ENCODE measurements at regions not wholly inside any gene's neighbourhood (a gene's known extent, or its start where the extent isn't known, plus 50 kb on each side); places are given as distances from the start of the nearest gene placed in this dataset.
"Not testable (repeated sequence)": the region's sequence is repeated elsewhere in the genome, so short reads cannot be mapped to it uniquely, and the experiment has no call there.

DNA sequence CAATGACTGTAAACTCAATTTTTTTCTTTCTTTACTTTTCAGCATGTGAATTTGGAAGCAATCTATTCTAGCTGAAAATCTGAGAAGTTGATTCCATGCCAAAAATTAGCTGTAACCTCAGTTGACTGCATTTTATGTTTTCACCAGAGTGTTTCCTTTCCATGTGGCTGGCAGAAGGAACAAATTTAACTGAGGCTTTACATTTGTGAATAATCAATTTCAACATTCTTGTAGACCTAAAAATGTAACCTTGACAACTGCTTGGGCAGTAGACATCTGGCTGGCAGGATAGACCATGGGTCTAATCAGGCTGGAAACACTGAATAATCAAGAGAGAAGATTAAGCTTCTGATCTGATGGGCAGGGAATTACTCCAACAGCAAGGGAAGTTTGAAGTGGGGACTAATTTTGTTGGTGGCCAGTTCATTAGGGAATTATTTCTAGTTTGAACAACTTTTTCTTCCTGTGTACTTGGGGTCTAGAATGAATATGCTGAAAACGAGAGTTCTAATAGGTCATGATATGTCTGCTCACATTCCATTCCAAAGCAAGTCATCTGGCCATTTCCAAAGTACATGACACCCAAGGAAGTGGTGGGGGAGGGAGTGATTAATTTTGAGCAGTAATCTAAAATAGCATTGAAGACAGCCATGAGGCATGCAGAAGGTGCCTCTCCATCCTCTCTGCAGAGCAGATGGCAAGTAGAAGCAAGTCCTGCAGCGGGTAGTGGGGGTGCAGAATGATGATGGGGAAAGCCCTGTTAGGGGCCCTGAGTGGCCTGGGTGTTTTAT, 68.2 kb downstream of the ATP23 start:
- DNase-seq (ENCODE audit: low spot score): no peak

DNA sequence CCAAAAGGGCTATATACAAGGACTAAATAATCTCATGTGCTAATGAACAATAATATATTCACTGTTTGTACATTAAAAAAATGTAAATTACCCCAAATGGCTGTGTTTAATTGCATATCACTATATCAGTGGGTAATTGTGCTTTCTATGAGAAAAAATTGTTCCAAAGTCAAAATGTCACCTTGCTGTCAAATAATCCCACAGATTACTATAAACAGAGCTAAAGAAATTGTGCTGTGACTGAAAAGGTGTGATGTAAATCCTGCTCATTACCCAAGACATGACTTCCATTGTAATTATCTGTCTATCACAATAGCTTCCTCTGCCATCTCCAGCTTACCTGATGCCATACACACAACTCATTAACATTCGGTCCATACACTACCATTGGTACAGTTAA, 70.3 kb downstream of the ATP23 start:
- no peak for DNase-seq (ENCODE audit: low spot score)

DNA sequence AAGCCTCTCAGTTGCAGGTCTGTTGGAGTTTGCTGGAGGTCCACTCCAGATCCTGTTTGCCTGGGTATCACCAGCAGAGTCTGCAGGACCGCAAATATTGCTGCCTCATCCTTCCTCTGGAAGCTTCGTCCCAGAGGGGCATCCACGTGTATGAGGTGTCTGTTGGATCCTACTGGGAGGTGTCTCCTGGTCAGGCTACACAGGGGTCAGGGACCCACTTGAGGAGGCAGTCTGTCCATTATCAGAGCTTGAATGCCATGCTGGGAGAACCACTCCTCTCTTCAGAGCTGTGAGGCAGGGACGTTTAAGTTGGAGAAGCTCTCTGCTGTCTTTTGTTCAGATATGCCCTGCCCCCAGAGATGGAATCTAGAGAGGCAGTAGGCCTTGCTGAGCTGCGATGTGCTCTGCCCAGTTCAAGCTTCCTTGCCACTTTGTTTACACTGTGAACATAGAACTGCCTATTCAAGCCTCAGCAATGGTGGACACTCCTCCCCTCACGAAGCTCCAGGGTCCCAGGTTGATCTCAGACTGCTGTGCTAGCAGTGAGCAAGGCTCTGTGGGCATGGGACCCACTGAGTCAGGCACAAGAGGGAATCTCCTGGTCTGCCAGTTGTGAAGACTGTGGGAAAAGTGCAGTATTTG, 81.1 kb downstream of the ATP23 start:
- DNase-seq (ENCODE audit: low spot score): not testable (repeated sequence)

DNA sequence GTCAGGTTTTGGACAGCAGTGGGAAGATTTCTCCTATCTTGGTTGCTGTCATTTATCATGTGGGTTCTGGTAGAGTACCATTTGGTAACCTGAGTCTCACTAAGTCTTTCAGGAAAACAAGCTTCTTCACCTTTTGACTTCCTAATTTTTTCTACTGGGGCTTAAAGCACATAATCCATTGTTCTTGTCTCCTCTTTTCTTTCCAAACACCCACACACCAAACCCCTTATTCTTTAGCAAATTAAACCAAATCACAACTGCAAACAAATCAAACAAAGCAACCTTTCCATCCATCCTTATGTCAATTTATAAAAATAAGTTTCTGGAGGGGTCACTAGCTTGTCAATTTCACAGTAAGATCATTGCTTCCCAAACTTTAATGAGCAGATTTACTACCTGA, 84.1 kb downstream of the ATP23 start:
- DNase-seq (ENCODE audit: low spot score): no peak

DNA sequence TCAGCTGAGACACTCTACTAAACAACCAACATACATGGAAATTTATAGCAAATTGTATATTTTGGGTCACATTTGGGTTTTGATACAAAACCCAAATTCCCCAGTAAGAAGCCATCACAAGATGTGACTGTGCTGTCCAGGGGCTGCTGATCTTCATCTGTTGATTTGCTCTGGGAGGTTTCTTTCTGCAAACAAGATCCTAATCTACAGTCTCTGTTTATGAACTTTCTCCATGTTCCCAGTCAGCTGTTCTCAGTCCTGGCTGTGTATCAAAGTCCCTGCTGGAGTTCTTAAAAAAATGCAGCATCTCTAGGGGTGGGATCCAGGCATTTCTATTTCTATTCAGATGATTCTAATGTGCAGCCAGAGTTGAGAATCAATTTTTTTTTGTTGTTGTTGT, 85.1 kb downstream of the ATP23 start:
- DNase-seq (ENCODE audit: low spot score): no peak

DNA sequence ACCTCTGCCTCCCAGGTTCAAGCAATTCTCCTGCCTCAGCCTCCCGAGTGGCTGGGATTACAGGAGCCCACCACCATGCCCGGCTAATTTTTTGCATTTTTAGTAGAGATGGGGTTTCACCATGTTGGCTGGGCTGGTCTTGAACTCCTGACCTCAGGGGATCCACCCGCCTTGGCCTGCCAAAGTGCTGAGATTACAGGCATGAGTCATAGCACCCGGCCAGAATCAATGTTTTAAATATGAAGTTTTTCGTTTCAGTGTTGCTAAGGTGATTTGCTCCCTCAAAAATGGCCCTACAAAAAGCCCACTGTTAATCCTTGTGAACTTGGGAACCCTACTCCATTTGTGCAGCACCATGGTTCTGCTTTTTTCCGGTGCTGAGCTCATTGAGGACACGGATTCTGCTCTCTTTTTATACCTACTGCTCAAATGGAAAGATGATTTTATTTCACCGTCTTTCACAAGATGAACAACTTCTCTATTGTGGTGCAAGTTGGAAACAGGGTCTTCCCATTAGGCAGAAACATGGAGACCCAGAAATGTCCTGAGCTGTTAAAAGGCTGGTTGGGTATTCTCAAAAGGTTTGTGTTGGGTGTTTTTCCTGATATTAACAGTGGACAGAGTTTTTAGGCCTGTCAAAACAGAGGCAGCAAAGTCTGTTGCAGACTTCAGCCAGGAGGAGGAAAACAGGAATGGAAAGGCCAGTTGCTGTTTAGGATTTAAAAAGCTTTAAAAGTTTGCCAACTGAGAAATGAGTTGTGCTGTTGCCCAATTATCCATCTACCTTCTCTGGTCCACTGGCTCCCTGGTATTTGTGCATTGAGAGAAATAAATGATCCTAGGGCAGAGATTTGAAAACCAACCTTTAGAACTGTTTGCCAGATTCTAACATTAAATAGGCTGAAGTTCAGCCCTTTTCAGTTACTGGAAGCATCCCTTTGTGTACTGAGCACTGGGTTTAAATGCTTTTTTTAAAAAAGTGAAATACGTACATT, 85.8 kb downstream of the ATP23 start:
- peak; percentile 67 for DNase-seq (ENCODE audit: low spot score)

DNA sequence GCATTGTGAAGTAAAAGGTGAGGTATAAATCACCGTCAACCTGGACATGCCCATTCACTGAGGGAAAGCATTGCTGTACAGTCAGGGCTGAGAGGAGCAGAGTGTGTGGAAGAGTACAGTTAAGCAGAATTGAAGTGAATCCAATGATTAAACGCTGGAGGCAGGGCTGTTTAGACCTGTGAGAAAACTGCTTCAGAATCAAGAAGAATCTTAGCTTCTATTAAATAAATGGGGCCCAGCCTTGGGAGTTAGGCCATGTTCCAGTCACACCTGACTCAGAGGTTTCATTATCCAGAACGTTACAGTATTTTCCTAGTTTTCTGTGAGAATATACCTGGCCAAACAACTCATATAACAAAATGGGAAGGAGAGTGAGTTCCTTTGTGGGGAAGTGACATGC, 86.9 kb downstream of the ATP23 start:
- peak; percentile 38 for DNase-seq (ENCODE audit: low spot score)

DNA sequence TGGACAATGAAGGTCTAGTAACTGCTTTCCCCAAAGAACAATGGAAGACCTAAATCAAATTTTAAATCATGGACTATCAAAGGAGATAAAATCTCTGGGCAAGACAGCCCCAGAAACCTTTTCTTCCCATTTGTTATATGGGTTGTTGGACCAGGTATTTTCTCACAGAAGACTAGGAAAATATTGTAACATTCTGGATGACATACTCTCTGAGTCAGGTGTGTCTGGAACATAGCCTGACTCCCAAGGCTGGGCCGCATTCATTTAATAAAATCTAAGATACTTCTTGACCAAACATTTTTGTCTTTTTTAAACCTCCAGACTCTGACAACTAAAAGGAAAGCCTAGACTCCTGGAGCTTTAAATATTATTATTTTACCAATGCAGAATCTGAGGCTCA, 87.9 kb downstream of the ATP23 start:
- DNase-seq (ENCODE audit: low spot score): no peak

DNA sequence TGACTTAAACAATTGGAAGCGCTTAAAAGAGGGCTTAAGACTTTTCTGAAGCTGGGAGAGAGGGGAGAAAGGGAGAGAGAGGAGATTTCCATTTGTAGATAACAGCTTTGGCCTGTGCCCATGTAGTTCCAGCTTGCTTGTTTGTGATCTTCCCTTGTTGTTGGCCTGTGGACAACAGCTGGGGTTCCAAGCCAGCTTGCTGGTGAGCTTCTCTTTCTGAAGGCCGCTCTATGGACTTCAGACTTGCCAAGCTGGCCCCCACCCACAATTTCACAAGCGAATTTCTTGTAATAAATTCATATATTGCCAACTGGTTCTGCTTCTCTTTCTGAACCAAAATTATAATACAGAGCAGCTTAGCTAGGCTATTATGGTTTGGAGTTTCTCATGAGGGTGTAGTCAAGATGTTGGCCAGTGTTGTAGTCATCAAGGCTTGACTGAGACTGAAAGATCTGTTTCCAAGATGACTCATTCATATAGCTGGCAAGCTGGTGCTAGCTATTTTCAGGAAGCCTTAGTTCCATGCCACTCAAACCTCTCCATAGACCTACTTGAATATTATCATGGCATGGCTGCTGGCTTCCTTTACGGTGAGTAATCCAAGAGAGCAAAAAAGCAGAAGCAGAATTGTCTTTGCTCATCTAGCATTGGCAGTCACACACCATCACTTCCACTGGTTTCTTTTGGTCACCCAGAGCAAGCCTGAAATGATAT, 89.4 kb downstream of the ATP23 start:
- peak; percentile 91 for DNase-seq (ENCODE audit: low spot score)

DNA sequence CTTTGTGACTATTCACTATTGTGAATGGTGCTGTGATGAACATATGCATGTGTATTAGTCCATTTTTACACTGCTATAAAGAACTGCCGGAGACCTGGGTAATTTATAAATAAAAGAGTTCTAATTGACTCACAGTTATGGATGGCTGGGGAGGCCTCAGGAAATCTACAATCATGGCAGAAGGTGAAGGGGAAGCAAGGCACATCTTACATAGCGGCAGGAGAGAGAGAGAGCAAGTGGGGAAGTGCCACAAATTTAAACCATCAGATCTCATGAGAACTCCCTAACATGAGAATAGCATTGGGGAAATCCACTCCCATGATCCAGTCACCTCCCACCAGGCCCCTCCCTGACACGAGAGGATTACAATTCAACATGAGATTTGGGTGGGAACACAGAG, 90.8 kb downstream of the ATP23 start:
- DNase-seq (ENCODE audit: low spot score): no peak

DNA sequence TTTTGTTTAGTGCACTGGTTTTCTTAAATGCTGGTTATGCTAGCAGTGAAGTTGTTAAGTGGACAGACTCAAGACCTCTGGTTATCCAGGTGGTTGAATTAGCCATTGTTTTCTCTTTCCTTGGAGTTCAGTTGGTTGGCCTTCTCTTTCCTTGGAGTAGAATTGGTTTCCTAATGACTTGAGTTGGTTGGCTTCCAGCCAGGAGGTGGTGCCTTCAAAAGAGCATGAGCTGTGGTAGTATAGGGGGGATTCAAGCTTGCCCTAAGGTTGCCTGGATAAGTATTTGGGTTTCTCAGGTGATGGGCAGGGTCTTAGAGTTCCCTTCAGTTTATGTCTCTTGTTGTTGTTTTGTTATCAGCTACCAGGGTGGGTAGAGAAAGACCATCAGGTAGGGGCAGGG, 92.5 kb downstream of the ATP23 start:
- DNase-seq (ENCODE audit: low spot score): no peak

DNA sequence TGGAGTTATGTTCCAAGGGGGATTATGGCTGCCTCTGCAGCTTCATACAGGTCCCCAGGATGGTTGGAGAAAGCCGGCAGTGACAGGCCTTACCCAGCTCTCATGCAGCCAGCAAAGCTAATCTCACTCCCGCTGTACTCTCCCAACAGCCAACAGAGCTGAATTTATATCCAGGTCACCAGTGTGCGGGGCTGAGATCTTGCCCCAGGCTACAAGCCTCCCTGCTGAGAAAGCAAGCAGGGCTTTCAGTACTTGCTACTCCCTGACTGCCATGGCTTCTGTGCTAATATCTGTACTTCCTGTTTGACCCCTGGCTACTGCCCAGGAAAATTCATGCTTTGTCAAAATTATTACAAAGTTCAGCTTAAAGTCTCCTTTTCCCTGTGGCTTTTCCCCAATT, 92.9 kb downstream of the ATP23 start:
- DNase-seq (ENCODE audit: low spot score): no peak

DNA sequence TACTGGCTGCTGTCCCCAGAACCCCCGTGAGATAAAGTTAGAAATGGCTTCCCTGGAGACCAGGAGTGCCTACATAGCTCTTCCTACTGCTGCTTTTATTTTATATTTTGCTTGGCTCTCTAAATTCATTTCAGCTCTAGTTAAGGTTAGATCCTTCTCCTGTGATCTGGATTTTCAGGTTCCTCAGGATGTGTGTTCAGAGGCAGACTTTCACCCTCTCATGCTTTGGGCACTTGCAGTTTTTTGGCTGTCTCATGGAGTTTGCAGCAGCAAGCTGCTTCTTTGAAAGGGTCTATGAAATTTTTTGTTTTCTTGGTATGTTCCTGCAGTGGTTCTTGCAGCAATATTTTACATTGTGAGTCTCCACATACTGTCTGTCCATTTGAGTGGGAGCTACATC, 93.3 kb downstream of the ATP23 start:
- DNase-seq (ENCODE audit: low spot score): no peak

DNA sequence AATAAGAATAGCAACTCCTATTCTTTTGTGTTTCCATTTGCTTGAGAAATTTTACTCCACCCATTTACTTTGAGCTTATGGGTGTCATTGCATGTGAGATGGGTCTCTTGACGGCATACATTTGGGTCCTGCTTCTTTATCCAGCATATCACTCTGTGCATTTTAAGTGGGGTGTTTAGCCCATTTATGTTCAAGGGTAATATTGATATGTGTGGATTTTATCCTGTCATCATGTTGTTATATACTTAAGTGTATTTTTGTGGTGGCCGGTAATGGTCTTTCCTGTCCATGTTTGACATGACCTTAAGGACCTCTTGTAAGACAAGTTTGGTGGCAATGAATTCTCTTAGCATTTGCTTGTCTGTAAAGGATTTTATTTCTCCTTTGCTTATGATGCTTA, 100.1 kb downstream of the ATP23 start:
- no peak for DNase-seq (ENCODE audit: low spot score)

DNA sequence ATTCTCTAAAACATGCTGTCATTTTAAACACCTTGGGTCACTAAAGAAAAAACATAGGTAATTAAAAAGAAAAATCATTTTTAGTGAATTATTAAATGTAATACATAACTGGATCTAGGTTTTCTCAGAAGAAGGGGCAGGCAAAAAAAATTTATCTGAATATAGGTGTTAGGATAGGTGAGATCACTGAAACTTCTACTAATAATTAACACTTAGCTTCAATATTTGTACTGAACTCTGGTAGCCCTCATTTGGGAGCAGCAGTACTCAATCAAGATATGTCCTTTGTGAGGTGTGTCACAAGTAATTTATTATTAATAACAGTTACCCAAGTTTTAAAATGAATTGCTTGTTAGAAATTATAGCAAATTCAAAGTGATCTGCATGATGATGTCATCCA, 103.6 kb downstream of the ATP23 start:
- DNase-seq (ENCODE audit: low spot score): no peak

DNA sequence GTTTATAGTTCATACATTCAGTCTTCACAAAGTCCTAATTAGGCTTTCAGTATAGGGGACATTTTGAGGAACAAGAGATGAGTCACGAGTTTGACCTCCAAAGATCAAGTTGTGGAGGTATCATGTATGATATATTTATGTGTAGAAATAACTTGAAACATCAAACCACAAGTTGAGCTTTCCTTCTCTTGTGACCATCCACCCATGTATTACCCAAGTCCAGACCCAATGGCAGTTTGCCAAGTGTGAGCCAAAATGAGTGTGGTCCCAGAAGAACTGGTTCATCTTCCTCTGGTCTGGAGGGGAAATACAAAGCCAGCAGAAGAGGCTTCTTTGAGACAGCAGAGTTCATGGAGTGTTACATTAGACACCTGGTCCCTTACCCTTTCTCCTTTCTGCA, 104.9 kb downstream of the ATP23 start:
- no peak for DNase-seq (ENCODE audit: low spot score)

DNA sequence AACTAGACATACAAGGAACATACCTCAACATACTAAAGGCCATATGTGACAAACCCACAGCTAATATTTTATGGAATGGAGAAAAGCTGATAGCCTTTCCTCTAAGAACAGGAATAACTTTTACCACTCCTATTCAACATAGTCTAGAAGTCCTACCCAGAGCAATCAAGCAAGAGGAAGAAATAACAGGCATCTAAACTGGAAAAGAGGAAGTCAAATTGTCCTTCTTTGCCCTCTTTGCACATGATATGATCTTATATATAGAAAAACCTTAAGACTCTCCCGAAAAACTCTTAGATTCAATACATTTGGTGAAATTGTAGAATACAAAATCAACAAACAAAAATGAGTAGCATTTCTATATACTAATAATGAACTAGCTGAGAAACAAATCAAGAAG, 110.0 kb downstream of the ATP23 start:
- DNase-seq (ENCODE audit: low spot score): no peak

DNA sequence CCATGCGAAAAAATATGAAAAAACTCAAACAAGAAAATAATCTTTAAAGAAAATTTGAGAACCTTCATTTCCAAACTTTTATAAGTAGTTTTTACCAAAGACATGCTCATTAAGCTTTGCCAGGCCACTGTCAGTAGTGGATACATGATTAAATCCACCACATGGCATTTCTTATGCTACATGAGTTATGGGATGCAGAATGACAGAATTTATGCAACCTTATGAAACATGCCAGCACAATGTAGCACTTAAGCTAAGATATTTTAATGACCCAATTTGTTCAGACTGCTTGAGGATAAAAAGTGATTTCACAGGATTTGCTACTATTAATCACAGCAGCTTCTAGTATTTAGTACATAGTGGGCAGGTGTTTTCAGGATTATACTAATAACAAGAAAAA, 123.3 kb downstream of the ATP23 start:
- DNase-seq (ENCODE audit: low spot score): no peak

DNA sequence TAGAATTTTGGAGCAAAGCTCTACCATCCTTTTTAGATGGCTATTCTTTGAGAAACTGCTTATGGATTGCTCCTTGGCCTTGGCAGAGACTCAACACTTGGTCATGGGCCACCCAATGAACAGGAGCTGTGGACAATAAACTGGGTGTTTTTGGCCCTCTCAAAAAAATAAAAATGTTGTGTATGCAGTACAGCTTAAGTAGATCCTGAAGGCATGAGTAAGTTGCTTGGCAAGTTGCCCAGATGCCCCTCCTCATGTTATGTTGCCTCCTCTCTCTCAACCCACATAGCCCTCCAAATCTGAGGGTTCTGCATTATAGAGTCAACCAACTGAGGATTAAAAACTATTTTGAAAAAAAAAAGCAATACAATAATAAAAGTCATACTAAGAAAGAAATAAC, 124.9 kb downstream of the ATP23 start:
- no peak for DNase-seq (ENCODE audit: low spot score)

DNA sequence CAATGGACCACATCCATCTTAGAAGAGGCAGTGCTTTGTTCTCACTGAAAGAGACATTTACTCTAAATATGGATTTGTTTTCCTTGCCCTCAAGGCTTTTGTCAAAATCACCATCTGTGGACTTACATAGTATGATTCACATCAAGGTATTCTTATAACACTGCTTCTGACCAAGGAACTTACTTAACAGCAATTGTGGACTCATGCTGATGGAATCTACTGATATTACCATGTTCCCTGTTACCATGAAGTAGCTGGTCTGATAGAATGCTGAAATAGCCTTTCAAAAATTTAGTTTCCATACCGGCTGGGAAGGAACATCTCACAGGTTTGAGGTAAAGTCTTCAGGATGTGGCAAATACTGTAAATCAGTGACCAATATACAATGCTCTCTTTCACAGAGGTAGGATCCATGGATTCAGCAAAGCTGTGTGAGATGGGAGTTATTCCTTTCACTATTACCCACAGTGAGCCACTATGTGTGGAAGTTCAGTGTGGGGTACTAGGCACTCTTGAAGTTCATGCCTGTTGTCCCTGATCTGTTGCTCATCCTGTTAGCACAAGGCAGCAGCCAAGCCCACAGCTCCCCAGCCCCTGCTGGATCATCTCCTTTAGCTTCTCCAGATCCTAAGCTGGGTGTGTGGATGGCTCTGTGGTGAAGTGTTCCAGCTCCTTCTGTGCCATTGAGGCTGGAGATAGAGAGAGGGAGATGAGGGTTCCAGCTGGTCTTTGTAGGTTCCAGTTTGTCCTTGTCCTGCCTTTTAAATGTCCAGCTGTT, 126.4 kb downstream of the ATP23 start:
- peak; percentile 97 for DNase-seq (ENCODE audit: low spot score)

DNA sequence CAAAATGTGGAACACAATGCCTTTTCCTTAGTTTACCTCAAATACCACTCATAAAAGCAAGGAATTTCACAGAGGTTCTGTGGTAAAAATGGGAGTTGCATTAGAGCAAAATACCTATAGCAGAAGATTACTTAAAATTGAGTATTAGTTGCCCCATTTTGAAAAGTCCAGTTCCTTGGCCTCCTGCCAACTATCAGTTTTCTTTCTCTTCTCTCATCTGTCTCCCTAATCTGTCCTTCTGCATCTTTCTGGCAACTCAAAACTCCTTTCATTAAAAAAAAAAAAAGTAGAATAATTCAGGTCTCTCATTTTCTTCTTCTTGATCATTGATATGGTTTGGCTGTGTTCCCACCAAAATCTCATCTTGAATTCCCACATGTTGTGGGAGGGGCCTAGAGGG, 127.3 kb downstream of the ATP23 start:
- no peak for DNase-seq (ENCODE audit: low spot score)

Measured in kidney tubule cell (primary cell).